ENCODE measurements at regions not wholly inside any gene's neighbourhood (a gene's known extent, or its start where the extent isn't known, plus 50 kb on each side); places are given as distances from the start of the nearest gene placed in this dataset.

GRCh38 chr7:17402628-17403278 is 104.3 kb downstream of the AHR start:
- TF ChIP-seq CTCF (conservative IDR thresholded peaks at IDR 0.05; ENCODE audit: low read depth, low read length) (no peak), EZH2 (IDR thresholded peaks at IDR 0.05; ENCODE audit: low read length, unreplicated experiment) (no peak)

Measured in PC-3 (cell line).